AG09319 (cell line): ENCODE measurements at regions not wholly inside any gene's neighbourhood (a gene's known extent, or its start where the extent isn't known, plus 50 kb on each side); places are given as distances from the start of the nearest gene placed in this dataset.

Experiments
- DNase-seq: peaks from one replicate; pipeline ENCODE4 v3.0.0-alpha.2; 2010; ENCODE audit warnings: low read depth; ENCODE audit errors: extremely low read depth
- CTCF ChIP-seq: IDR thresholded peaks from 2 replicates; pipeline ENCODE4 v1.5.1; 2011; ENCODE audit warnings: low read depth, mild to moderate bottlenecking, inconsistent platforms, low read length, moderate library complexity

- no peak for DNase-seq
- TF ChIP-seq CTCF: no peak
These were observed 371.9 kb downstream of the CETN3 start for GRCh38 chr5:90037646-90038045.

GRCh38 chr5:90022711-90023053, 386.9 kb downstream of the CETN3 start:
- no peak for DNase-seq
- no peak for TF ChIP-seq CTCF

DNA sequence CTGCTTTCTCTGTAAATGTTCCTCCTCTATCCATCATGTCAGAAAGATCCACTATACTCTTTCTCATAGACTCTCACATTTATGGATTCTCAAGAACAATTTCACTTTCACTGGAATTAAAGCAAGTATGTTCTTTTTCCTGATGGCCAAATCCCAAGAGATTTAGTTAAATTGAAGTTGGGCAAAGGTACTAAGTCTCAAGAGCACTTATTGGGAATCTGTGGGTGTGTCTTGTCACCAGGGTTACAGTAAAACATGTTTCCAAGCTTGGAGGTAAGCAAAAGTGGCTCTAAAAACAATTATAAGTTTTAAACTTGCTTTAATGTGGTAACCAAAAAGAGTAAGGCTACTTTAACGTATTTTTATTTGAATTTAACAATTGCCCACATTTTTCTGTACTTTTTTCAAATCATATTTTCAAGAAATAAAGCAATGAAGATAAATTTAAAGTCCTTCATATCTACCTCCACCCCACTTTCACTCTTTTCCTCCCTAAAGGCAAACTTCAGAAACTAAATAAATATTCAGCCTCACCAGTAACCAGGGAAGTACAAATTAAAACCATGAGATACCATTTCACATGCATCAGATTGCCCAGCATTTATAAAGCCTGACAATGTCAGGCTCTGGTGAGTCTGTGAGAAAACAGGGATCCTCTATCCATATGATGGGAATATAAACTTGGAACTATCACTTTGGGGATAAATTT, 387.4 kb downstream of the CETN3 start:
- no peak for DNase-seq
- no peak for TF ChIP-seq CTCF

DNA sequence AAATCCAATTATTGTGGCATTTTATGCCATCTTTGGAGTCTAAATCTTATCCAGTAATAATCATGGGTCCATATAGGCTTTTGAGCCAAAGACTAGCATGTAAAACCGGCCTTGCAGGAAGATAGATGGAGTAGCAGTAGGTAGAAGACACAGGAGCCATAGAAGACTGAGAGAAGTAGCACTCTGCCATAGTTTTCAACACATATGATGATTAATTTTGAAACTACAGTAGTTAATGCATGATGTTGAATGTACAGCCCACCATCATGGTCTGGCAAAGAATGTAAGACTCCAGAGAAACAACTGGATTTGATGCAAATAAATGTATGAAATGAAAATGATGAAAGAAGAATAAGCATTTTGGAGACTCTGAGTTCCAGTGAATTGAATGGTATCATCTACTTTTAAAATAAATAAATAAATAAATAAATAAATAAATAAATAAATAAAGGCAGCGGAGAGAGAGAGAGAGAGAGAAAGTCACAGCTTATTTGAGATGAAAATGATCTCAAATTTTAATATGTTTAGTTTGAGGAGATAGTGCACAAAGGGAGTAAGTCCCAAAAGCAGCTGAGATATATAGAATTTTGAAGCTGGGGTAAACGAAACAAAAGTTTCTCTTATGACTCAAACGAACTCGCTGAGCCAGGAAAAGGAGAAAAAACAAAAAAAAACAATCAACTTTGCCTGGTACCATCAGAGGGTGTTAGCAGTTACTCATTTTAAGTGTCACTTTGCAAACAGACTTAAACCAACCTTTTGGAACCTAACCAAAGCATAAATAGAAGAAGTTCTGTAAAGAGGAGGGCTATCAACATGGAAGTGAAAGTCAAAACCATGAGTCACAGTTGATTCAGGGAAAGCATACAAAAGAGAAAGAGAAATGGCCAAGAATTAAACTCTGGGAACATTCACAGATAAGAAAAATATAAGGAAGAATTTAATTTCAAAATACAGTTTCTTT, 388.7 kb downstream of the CETN3 start:
- TF ChIP-seq CTCF: no peak
- DNase-seq: no peak

GRCh38 chr5:90017239-90017638, 392.3 kb downstream of the CETN3 start:
- no peak for TF ChIP-seq CTCF
- DNase-seq: no peak

GRCh38 chr5:90015584-90016018, 394.0 kb downstream of the CETN3 start:
- TF ChIP-seq CTCF: no peak
- no peak for DNase-seq

GRCh38 chr5:90014420-90014819, 395.1 kb downstream of the CETN3 start:
- no peak for DNase-seq
- TF ChIP-seq CTCF: no peak
